ENCODE measurements at regions not wholly inside any gene's neighbourhood (a gene's known extent, or its start where the extent isn't known, plus 50 kb on each side); places are given as distances from the start of the nearest gene placed in this dataset.

- TF ChIP-seq, protein P1, sequence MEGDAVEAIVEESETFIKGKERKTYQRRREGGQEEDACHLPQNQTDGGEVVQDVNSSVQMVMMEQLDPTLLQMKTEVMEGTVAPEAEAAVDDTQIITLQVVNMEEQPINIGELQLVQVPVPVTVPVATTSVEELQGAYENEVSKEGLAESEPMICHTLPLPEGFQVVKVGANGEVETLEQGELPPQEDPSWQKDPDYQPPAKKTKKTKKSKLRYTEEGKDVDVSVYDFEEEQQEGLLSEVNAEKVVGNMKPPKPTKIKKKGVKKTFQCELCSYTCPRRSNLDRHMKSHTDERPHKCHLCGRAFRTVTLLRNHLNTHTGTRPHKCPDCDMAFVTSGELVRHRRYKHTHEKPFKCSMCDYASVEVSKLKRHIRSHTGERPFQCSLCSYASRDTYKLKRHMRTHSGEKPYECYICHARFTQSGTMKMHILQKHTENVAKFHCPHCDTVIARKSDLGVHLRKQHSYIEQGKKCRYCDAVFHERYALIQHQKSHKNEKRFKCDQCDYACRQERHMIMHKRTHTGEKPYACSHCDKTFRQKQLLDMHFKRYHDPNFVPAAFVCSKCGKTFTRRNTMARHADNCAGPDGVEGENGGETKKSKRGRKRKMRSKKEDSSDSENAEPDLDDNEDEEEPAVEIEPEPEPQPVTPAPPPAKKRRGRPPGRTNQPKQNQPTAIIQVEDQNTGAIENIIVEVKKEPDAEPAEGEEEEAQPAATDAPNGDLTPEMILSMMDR (IDR thresholded peaks at IDR 0.05; ENCODE audit: poor library complexity, severe bottlenecking): no peak
- Histone ChIP-seq H3K9me3 (ENCODE audit: severe bottlenecking) (no peaks in the 10 kb centered on the region), H3K4me3 (ENCODE audit: severe bottlenecking) (no peak overlapping the region), H3K27me3 (ENCODE audit: insufficient read depth, poor library complexity, severe bottlenecking) (no peaks in the 10 kb centered on the region), H3K27ac (ENCODE audit: poor library complexity, severe bottlenecking) (no peak overlapping the region), H3K36me3 (ENCODE audit: low read depth) (no peaks in the 10 kb centered on the region), H3K4me1 (ENCODE audit: insufficient read depth, poor library complexity, severe bottlenecking) (no peaks in the 10 kb centered on the region)
- DNase-seq (ENCODE audit: low spot score) (no peak), ATAC-seq (ENCODE audit: low read depth) (no peak)
These were observed 204.3 kb upstream of the EMCN start for GRCh38 chr4:100722133-100722532.

DNA sequence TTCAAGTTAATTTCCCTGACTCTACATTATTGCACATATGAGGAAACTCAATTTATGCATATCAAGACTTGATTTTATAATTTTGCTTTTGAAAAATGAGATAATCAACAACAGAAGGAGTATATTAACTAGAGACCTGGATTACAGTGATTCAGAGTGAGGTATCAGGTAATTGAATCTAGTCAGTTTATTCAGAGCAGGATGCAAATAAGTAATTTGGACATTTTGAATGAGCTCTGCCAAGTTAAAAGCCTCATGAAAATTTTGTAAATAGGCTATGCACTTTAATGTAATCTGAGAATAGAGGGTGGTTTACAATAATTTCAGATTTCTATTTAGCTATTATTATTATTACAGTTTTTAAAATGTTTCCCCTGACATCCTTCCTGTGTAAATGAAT, 203.7 kb upstream of the EMCN start:
- ATAC-seq (ENCODE audit: low read depth): no peak
- H3K4me1 ChIP-seq (ENCODE audit: insufficient read depth, poor library complexity, severe bottlenecking): no peaks in the 10 kb centered on the region
- no peaks in the 10 kb centered on the region for H3K27me3 ChIP-seq (ENCODE audit: insufficient read depth, poor library complexity, severe bottlenecking)
- no peak overlapping the region for H3K27ac ChIP-seq (ENCODE audit: poor library complexity, severe bottlenecking)
- H3K4me3 ChIP-seq (ENCODE audit: severe bottlenecking): no peak overlapping the region
- no peak for DNase-seq (ENCODE audit: low spot score)
- no peaks in the 10 kb centered on the region for H3K9me3 ChIP-seq (ENCODE audit: severe bottlenecking)
- TF ChIP-seq, protein P1 (IDR thresholded peaks at IDR 0.05; ENCODE audit: poor library complexity, severe bottlenecking): no peak
- no peaks in the 10 kb centered on the region for H3K36me3 ChIP-seq (ENCODE audit: low read depth)

DNA sequence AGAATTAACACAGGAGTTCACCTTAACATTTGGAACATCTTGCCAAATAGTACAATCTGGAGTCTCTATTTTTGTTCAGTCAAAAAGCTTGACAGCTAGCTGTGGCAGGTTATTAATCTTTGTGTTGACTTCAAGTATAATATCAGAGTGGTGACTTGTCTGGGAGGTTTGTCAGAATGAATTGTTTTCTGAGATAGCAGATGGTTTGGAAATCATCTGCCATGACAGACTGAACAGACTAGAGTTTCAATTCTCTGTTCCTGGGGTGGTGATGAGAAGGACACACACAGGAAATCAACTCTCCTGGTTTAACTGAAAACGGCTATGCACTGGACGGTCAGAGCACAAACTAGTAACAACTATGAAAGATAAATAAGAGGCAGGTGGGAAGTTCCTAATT, 203.3 kb upstream of the EMCN start:
- Histone ChIP-seq H3K4me1 (ENCODE audit: insufficient read depth, poor library complexity, severe bottlenecking) (no peaks in the 10 kb centered on the region), H3K27ac (ENCODE audit: poor library complexity, severe bottlenecking) (no peak overlapping the region), H3K36me3 (ENCODE audit: low read depth) (no peaks in the 10 kb centered on the region), H3K9me3 (ENCODE audit: severe bottlenecking) (no peaks in the 10 kb centered on the region), H3K4me3 (ENCODE audit: severe bottlenecking) (no peak overlapping the region), H3K27me3 (ENCODE audit: insufficient read depth, poor library complexity, severe bottlenecking) (no peaks in the 10 kb centered on the region)
- TF ChIP-seq, protein P1 (IDR thresholded peaks at IDR 0.05; ENCODE audit: poor library complexity, severe bottlenecking): no peak
- ATAC-seq (ENCODE audit: low read depth) (no peak), DNase-seq (ENCODE audit: low spot score) (no peak)

DNA sequence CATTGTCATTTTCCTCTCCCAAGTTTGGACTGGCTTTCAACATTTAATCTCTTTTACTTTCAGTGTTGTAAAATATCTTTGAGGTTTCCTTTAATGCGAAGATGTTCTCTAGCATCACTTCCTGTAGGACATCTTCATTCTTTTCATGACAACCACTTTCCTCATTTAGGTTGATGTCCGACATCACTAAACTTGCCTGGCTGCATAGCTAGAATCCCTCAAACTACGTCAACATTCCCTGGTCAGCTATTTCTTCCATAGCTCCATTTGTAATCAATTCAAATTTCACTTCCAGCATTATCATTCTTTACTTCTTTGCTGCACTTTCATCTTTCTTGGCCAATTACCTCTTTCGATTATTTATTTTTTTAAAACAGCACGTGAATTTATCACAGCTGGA, 198.6 kb upstream of the EMCN start:
- H3K9me3 ChIP-seq (ENCODE audit: severe bottlenecking): peaks cover 3% of the 10 kb centered on the region
- H3K36me3 ChIP-seq (ENCODE audit: low read depth): no peaks in the 10 kb centered on the region
- no peak overlapping the region for H3K27ac ChIP-seq (ENCODE audit: poor library complexity, severe bottlenecking)
- TF ChIP-seq, protein P1 (IDR thresholded peaks at IDR 0.05; ENCODE audit: poor library complexity, severe bottlenecking): no peak
- no peak overlapping the region for H3K4me3 ChIP-seq (ENCODE audit: severe bottlenecking)
- H3K27me3 ChIP-seq (ENCODE audit: insufficient read depth, poor library complexity, severe bottlenecking): no peaks in the 10 kb centered on the region
- DNase-seq (ENCODE audit: low spot score) (no peak), ATAC-seq (ENCODE audit: low read depth) (no peak)
- H3K4me1 ChIP-seq (ENCODE audit: insufficient read depth, poor library complexity, severe bottlenecking): no peaks in the 10 kb centered on the region

- DNase-seq (ENCODE audit: low spot score): no peak
- no peaks in the 10 kb centered on the region for H3K4me1 ChIP-seq (ENCODE audit: insufficient read depth, poor library complexity, severe bottlenecking)
- no peaks in the 10 kb centered on the region for H3K36me3 ChIP-seq (ENCODE audit: low read depth)
- H3K27me3 ChIP-seq (ENCODE audit: insufficient read depth, poor library complexity, severe bottlenecking): no peaks in the 10 kb centered on the region
- TF ChIP-seq, protein P1 (IDR thresholded peaks at IDR 0.05; ENCODE audit: poor library complexity, severe bottlenecking): no peak
- H3K9me3 ChIP-seq (ENCODE audit: severe bottlenecking): no peaks in the 10 kb centered on the region
- ATAC-seq (ENCODE audit: low read depth): 0 out of 3 replicates have a peak, but pooled peaks have one; percentile 44
- H3K27ac ChIP-seq (ENCODE audit: poor library complexity, severe bottlenecking): no peak overlapping the region
- H3K4me3 ChIP-seq (ENCODE audit: severe bottlenecking): no peak overlapping the region
These were observed 191.0 kb upstream of the EMCN start for GRCh38 chr4:100708776-100709175.

All from RWPE2 (cell line).